ENCODE measurements at regions not wholly inside any gene's neighbourhood (a gene's known extent, or its start where the extent isn't known, plus 50 kb on each side); places are given as distances from the start of the nearest gene placed in this dataset.

GRCh38 chr13:86758116-86758515 is 913.1 kb upstream of the SLITRK5 start:
- Histone ChIP-seq H3K27ac (no peak overlapping the region), H3K4me3 (no peak overlapping the region), H3K9me3 (no peaks in the 10 kb centered on the region), H3K4me1 (no peaks in the 10 kb centered on the region), H3K9ac (ENCODE audit: low read depth in 2 of 2, low read length in 2 of 2) (no peak overlapping the region), H3K36me3 (no peaks in the 10 kb centered on the region), H3K27me3 (no peaks in the 10 kb centered on the region)
- no peak for TF ChIP-seq CTCF (IDR thresholded peaks at IDR 0.05)
- intact Hi-C loops (cut with DNase I): no loop called here
- no peak for DNase-seq

- no peaks in the 10 kb centered on the region for H3K9me3 ChIP-seq
- H3K27me3 ChIP-seq: no peaks in the 10 kb centered on the region
- H3K4me1 ChIP-seq: no peaks in the 10 kb centered on the region
- H3K4me3 ChIP-seq: no peak overlapping the region
- no peaks in the 10 kb centered on the region for H3K36me3 ChIP-seq
- no peak overlapping the region for H3K27ac ChIP-seq
- TF ChIP-seq CTCF (IDR thresholded peaks at IDR 0.05): no peak
- no peak for DNase-seq
- intact Hi-C loops (cut with DNase I): no loop called here
- no peak overlapping the region for H3K9ac ChIP-seq (ENCODE audit: low read depth in 2 of 2, low read length in 2 of 2)
Observed at GRCh38 chr13:86760620-86761019, 910.6 kb upstream of the SLITRK5 start.

- H3K4me3 ChIP-seq: no peak overlapping the region
- no peaks in the 10 kb centered on the region for H3K27me3 ChIP-seq
- TF ChIP-seq CTCF (IDR thresholded peaks at IDR 0.05): no peak
- no peaks in the 10 kb centered on the region for H3K4me1 ChIP-seq
- no peaks in the 10 kb centered on the region for H3K9me3 ChIP-seq
- no peaks in the 10 kb centered on the region for H3K36me3 ChIP-seq
- intact Hi-C loops (cut with DNase I): no loop called here
- H3K27ac ChIP-seq: no peak overlapping the region
- no peak overlapping the region for H3K9ac ChIP-seq (ENCODE audit: low read depth in 2 of 2, low read length in 2 of 2)
- DNase-seq: no peak
Observed at GRCh38 chr13:86765462-86765861, 905.7 kb upstream of the SLITRK5 start.

- Histone ChIP-seq H3K27ac (no peak overlapping the region), H3K36me3 (no peaks in the 10 kb centered on the region), H3K9me3 (no peaks in the 10 kb centered on the region), H3K9ac (ENCODE audit: low read depth in 2 of 2, low read length in 2 of 2) (no peak overlapping the region), H3K27me3 (no peaks in the 10 kb centered on the region), H3K4me1 (no peaks in the 10 kb centered on the region), H3K4me3 (no peak overlapping the region)
- intact Hi-C loops (cut with DNase I): no loop called here
- no peak for DNase-seq
- TF ChIP-seq CTCF (IDR thresholded peaks at IDR 0.05): no peak
Observed at GRCh38 chr13:86788616-86789015, 882.6 kb upstream of the SLITRK5 start.

- Histone ChIP-seq H3K27me3 (no peaks in the 10 kb centered on the region), H3K9ac (ENCODE audit: low read depth in 2 of 2, low read length in 2 of 2) (no peak overlapping the region), H3K9me3 (no peaks in the 10 kb centered on the region), H3K36me3 (no peaks in the 10 kb centered on the region), H3K4me3 (no peak overlapping the region), H3K27ac (no peak overlapping the region), H3K4me1 (no peaks in the 10 kb centered on the region)
- DNase-seq: no peak
- no peak for TF ChIP-seq CTCF (IDR thresholded peaks at IDR 0.05)
- intact Hi-C loops (cut with DNase I): no loop called here
Observed at GRCh38 chr13:86792153-86792651, 879.0 kb upstream of the SLITRK5 start.

- Histone ChIP-seq H3K9me3 (no peaks in the 10 kb centered on the region), H3K4me3 (no peak overlapping the region), H3K36me3 (no peaks in the 10 kb centered on the region), H3K4me1 (no peaks in the 10 kb centered on the region), H3K27me3 (no peaks in the 10 kb centered on the region), H3K9ac (ENCODE audit: low read depth in 2 of 2, low read length in 2 of 2) (no peak overlapping the region), H3K27ac (no peak overlapping the region)
- no peak for DNase-seq
- no peak for TF ChIP-seq CTCF (IDR thresholded peaks at IDR 0.05)
- intact Hi-C loops (cut with DNase I): no loop called here
Observed at GRCh38 chr13:86795858-86796257, 875.3 kb upstream of the SLITRK5 start.

All from colonic mucosa (tissue), 4 donors.